NCI-H526 (cell line): ENCODE measurements at regions not wholly inside any gene's neighbourhood (a gene's known extent, or its start where the extent isn't known, plus 50 kb on each side); places are given as distances from the start of the nearest gene placed in this dataset.

Experiments used
- DNase-seq, 2 experiments: peaks; one replicate each; lab custom pipeline; 2025; lab: John Stamatoyannopoulos, UW

DNA sequence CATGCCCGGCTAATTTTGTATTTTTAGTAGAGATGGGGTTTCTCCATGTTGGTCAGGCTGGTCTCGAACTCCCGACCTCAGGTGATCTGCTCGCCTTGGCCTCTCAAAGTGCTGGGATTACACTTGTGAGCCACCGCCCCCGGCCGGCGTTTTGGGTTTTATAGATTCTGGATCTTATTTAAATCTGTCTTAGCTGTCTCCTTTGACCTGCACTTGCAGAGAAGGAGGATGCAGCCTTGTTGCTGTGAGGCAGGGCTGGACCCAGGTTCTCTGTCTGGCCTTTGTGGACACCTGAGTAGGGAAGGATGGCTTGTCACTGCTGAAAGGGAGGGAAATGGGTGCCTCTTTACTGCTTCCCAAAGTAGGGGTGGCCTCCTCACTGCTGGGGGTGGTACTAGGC is 83.0 kb upstream of the HS6ST1 start:
- no peak for DNase-seq

DNA sequence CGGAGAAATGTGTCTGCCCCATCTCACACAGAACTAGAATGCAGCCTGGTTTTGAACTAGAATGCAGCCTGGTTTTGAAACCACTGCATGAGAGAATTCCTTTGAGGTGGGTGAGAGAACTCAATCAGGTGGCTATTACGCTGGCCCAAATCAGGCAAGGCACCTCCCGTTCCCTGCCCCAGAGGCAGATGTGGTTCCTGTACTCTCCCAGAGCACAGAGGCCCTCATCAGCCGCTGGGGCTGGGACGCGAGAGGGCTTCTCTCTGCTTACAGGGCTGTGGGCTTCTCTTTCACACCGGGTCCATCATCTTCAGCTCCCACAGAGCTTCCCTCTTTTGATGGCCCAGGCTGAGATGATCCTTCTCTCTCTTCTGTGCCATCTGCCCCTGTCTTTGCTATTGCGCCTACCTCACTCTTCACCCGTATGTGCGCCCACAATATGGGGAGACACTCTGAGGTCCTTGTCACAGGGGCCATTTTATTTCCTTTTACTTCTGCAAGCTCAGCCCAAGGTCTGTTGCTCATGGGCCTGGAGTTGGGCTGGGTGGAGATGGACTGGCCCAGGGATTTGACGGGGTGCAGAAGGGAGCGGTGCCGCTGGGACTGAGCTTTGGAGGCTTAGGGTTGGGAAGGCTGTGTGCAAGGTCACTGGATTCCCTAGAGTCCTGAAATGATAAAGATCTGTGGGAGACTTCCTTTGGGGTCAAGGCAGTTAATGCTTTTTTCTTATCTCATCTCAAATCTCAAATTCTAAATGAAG is 84.4 kb upstream of the HS6ST1 start:
- DNase-seq: no peak

DNA sequence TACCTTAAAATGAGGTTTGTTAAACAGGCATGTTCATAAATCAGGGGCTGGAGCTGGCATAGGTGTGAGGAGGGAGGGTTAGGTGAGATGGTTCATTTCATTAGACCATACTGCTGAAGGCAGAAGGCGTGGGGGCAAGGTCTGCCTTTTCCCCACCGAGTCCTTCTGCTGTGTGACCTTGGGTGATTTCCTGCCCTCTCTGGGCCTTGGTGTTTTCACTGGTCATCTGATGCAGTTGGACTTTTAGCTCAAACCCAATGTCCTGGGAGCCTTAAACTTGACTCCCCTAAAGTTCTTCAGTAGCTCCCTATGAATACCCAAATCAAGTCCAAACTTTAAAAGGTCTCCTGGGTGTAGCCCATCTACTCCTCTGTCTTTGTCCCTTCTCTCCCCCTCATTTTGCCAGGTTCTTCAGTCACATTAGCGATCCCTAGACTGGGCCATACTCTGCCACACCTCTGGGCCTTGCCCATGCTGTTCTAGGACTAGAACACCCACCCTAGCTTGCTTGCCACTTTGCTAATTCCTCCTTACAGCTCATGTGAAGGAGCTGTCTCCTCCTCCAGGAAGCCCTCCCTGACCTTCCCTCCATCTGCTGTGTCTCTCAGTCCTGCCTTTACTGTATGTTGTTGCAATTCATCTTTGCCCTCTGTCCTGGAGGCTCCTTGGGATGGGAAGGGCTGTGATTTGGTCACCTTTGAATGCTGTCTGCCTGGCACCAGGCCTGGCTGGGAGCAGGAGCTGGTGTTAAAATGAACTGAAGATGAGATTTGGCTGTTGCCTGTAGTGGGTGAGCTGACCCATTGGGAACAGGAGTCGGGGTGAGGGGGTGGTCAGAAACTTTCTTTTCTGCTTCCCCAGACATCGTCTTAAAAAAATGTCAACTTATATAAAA is 85.4 kb upstream of the HS6ST1 start:
- no peak for DNase-seq

DNA sequence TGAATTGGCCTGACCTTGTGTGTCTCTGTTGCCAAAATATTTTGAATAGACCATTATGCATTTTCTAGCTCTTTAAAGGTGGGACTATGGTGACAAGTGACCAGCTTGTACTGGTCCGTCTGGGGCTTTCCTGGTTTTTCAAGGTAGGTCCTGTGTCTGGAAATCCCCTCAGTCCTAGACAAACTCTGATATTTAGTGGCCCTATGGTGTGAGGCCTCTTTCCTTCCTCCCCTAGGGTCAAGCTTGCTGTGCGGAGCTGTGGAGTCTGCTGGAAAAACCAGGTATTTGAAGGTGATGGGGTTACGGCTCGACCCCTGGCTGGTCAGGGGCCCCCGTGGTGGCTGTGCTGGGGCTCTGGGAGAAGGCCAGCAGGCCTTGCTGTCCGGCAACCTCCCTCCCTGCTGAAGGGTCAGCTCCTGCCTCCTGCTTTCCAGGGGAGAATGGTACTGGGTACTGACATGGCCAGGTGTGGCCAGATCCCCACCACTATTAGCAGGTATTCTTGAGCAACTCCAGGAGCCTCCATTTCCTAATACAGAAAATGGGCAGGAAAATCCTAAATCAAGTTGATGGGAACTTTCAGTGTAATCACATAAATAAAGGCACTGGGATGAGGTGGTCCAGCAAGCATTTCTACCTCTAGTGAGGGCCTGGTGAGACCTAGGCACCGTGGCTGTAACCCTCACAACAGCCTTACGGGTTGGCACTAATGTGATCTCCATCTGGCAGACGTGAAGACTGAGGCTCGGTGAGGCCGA is 86.2 kb upstream of the HS6ST1 start:
- DNase-seq: no peak

DNA sequence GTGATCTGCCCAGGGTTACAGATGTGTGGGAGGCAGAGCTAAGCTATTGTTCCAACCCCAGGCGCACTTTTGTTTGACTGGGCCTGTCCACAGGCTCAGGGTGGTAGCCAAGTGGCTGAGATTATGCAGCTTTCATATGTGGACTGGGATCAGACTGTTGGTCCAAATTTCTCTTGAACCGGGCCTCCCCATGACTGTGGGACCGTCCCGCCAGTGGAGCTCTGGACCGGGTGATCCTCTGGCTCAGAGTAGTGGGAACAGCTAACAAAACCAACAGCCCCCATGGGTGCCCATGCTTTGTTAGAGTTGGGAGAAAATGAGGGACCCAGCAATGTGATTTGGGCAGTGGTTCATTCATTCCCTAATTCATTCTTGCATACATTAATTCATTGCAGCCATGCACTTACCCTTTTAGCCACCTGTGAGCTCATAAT is 86.8 kb upstream of the HS6ST1 start:
- no peak for DNase-seq

DNA sequence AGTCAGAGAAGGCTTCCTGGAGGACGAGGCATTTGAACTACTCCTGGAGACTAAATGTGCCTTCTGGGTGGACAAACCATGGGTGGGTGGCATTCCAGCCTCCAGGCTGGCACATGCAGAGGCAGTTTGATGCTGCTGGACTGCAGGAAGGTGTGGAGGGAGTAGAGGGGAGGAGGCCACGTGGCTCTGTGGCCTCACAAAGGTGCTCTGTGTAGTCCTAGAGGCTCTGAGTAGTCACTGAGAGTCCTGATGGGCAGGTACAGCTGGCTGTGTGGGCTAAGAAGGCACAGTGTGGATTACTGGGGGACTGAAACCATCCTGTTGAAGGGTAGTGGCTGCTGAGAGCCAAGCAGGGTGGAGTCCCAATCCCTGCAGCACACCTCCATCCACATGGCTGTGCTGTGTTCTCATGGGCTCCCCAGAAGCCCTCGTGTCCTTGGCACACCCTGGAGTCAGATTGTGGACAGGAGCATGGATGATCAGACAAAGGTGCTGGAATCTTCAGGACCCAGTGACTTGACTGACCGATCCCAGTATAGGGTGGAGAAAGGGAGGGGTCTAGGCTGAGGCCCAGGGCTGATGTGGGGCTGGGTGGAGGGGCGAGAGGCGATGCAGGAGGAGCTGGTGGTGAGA is 87.4 kb upstream of the HS6ST1 start:
- no peak for DNase-seq

DNA sequence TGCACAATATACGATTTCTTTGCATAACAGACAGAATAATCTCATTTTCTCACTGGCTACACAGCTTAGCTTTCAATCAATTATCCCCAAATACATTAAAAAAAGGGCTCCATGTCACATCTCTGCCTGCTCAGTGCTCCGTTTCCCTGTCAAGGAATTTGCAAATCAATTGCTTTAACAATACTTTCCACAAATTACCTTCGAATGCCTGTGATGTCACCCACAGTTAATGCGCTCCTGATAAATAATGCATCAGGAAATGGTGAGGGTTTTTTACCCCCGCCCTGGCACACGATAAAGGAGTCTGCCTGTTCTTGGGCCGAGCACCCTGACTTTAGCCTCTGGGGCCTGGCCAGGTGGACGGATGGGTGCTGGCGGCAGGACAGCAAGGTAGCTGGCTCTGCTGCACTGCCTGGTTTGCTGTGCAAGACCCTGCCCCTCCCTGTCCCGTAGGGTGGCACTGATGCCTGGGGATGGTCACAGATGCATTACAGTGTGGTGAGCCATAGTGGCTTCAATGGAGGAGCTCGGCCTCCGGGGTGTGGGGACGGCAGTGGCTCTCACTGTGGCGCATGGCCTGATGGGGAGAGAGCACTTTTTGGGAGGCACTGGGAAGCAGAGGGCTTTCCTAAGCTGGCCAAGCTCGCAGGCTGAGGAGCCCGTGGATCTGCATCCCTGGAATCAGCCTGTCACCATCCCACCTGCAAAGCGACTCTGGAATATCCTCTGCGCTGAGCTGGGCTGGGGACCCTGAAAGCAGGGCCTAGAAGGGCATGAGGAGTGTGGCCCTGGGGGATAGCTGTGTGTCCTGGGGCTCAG is 88.3 kb upstream of the HS6ST1 start:
- peak in 1 of 2 experiments; percentile 13 for DNase-seq

DNA sequence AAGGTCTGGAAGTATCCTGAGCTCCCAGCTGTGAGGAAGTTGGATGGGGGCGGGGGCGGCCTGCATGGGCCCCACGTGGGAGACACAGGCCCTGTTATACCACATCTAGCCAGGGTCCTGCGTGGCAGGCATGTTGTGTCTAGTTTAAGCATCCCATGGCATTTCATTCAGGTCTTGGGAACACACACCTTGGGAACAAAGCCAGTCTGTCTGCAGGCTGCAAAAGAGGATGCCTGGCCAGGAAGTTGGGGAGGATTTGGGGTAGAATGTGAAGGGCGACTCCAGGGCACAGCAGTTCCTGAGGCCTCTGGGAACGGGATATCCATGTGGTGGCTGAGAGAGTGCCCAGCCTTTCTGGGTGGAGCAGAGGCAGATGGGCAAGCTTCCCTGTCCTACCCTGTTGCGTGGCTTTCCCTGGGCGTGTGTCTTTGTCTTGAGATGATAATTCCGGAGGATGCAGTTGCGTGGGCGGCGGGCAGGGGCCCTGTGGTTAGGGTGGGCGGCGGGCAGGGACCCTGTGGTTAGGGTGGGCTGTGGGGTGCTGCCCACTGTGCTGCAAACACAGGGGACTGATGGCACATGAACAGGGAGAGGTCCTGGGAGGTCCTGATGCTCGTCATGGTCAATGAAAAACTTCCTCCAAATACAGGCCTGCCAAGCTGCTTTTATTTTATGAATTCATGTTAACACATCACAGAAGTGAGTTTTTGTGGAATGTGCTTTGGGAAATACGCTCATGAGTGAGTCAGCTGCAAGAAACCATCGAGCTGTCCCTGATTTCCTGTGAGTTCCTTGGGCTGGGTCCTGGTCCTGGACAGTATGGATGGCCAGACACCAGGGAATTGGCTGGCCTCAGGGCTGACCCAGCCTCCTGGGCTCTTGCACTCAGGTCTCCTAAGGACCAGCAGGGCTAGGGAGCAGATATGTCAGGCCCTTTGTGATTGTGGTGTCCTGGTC is 90.0 kb upstream of the HS6ST1 start:
- DNase-seq: no peak

DNA sequence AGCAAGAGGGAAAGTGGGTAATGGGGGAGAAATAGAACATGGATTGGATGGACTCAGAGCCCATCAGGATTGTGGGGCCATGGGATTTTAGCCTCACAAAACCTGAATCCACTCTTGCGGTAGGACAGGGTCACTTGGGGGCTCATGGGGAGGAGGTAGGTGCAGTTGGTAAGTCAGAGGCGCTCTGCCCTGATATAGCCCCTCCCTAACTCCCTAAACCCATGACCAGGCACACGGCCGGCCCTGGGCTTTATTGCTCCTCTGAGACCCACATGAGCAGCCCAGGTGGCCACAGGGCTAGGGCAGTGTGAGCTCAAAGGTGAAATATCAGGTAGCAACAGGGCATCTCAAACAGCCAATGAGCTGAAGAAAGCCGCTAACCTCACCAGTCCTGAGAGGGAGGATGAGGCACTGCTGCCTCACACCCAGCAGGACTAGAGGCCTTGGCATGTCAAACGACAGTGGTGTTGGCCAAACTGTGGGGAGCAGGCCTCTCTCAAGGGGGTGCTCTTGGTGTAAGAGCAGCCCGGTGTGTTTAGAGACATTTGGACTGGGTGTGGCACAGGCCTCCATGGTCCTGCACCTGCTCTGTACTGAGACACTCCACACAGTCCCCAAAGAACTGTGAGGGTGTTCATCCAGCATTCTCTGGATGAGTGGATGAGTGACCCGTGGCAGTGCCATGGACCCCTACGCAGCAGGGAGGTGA is 90.8 kb upstream of the HS6ST1 start:
- no peak for DNase-seq

DNA sequence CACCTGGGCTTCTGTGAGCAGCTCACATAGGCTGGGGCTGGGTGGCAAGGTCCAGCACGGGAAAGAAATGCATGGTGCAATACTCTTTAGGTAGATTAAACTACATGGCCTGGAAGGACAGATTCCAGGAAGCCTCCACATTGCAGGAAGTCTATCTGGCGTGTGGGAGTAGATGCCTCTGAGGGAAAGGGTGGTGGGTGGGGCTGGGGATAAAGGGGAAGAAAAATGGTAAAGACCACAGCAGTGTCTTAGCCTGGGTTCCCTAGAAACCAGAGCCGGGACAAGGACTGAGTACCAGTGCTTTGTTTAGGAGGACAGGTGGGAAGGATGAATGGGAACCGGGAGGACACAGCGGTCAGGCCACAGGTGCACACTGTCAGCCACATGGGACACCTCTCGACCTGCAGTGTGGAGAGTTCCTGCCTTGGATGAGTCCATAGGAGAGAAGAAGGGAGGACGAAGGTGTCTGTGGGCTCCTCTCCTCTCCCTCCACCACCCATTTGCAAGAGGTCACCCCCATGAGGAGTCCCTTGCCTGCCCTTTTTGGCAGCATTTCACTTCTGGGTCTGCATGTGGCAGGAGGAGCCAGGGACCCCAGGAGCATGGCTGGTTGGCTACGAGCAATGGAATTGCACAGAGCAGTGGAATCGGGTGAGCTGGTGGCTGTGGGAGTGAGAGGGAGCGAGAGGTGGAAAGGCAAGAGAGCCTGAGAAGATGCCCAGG is 91.5 kb upstream of the HS6ST1 start:
- DNase-seq: no peak

DNA sequence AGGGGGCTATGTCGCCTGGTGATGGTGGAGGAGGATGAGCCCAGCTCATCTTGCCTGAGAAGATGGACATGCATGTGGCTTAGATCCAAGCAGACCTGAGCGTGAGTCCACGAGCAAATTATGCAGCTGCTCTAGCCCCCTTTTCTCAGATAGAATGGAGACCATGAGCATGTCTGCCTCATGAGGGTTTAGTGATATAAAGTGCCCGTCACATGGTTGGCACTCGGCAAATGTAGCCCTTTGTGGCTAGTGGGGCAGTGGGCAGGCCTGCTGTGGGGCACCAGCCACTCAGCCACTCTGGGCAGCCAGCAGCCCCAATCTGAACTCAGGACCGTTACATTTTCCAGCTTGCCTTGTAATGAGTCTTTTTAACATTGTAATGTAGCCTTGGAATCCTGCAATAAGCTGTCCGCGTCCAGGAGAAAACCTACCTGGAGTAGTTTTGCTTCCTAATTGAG is 92.1 kb upstream of the HS6ST1 start:
- no peak for DNase-seq

DNA sequence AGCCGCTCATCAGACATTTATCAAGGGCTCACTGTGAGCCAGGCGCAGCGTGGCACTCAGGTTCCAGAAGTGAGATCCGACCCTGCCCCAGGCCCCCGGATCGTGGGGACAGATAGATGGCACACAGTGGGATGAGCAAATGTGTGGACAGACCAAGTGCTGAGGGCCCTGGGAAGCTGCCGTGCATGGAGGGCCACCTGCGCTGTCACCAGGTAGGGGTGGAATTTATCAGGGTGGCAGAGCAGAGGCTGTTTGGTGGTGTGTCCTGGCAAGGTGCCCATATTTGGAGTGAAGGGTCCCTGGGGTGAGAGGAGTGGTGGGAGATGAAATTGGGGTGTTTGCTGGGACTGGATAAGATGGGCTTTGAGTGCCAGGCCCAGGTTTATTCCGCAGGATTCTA is 92.8 kb upstream of the HS6ST1 start:
- no peak for DNase-seq

DNA sequence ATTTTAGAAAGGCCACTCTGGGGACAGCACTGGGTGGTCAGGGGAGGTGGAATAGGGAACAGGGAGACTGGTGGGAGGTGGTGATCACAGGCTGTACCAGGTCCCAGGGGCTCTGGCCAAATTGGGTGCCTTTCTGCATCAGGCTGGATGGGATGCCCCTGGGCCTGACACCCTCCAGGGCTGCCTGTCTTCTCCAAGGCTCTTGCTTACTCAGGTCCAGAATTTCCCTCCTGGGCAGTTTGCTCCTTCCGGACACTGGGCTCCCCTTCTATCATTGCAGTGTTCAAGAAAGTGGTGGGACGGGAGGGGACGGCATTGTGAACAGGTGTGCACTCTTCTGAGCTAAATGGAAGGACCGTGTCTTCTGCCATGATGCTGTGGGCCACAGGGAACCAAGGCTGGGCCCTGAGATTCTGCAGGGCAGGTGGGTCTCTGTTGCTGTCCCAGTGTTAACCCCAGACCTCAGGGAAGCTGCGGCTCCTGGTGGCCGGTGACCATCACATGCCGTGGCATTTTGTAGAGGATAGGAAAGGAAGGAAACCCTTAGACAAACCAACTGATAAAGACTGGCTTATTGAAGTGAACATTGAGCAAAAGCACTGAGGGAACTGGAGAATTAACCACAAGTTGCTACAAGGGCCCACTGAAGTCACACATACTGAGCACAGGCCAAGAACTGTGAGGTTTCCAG is 93.7 kb upstream of the HS6ST1 start:
- DNase-seq: no peak

DNA sequence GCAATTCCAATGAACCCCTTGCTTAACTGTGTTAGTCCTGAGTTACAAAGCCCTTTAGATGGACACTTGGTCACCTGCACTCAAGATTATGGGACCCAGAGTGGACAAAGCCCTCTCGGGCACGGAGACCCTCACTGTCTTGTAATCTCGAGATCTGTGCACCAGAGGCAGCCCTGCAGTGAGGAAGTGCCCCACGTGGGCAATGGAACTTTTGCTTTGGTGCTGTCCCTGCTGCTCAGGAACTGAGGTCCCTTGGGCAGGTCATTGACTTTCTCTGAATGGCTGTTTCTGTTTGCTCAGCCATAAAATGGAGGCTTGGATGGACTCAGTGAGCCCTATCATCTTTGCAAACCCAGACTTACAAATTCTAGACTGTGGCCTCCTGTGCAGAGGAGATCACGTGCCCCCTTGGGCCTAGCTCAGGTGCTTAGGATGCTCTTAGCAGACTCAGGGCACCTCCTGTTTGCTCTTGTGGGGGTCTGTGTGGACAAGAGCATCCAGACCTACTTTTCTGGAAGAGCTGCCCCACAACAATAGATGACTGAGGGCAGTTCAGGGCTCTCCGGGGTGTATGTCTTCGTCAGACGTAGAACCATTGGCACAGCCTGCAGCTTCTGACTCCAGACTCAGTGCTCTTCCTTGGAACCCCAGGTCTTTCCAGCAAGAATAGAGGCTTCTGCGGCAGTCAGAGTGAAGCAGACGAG is 94.5 kb upstream of the HS6ST1 start:
- no peak for DNase-seq

DNA sequence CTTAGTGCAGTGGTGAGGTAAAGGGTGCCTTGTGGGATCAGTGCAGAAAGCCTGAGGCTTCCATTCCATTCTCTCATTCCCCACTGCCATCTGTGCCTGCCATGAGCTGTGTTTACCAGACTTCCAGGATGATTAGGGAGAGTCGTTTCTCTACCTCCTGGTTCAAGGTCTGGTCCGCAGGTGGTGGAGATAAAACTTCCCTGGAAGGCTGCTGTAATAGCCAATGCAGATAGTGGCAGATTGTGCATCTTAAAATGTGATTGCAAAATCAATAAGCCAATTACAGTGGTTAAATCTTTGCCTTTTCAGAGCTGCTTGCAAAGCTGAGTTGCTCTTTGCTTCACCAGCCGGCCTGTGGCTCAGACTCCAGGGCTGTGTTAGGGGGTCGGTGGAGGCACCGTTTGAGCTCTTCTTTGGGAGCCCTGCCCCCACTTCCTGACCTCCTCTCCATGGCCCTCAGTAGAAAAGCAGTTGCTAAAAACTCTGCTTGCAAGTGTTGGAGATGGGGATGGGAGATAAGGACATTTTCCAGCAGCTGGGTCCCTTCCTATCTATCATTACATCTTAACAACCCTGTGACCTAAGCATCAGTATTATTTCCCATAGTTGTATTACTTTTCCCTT is 95.2 kb upstream of the HS6ST1 start:
- no peak for DNase-seq

DNA sequence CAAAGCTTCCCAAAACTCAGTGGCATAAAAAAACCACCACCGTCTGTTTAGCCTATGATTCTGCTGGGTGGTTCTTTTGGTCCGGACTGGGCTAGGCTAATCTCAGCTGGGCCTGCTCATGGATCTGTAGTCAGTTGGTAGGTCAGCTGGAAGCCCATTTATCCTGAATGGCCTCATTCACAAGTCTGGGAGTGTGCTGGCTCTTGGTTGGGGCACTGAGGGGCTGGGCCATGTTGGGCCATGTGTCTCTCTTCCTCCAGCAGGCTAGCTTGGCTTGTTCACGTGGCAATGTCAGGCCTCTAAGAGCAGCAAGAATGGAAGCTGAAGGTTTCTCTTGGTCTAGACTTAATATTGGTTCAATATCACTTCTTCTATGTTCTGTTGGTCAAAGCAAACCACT is 95.7 kb upstream of the HS6ST1 start:
- no peak for DNase-seq
